BJ (cell line): ENCODE measurements at regions not wholly inside any gene's neighbourhood (a gene's known extent, or its start where the extent isn't known, plus 50 kb on each side); places are given as distances from the start of the nearest gene placed in this dataset.
A peak's percentile ranks its signal among the peaks of the same experiment; 100 is the strongest.

Source experiments
- CTCF ChIA-PET: fragments of 350-600 bp; formaldehyde crosslinking; extraction: SDS; loops from one replicate; lab custom pipeline; 2021; ENCODE audit warnings: antibody characterized with exemption, inconsistent platforms; lab: Yijun Ruan, JAX
- POLR2A ChIA-PET: fragments of 300-600 bp; sonication (Branson Sonifier 250); formaldehyde crosslinking; extraction: SDS; loops from one replicate; lab custom pipeline; 2021; ENCODE audit warnings: antibody characterized with exemption; lab: Charles Lee
- DNase-seq: peaks from one replicate; pipeline ENCODE4 v3.0.0-alpha.2; 2011; ENCODE audit warnings: low read depth
- H3K27me3 ChIP-seq: 2 replicates; pipeline ENCODE4 v1.6.0; 2011; ENCODE audit warnings: low read length; ENCODE audit not compliant: control insufficient read depth, insufficient read depth
- H3K36me3 ChIP-seq: 2 replicates; pipeline ENCODE4 v1.5.1; 2011; ENCODE audit warnings: low read length; ENCODE audit not compliant: control insufficient read depth, insufficient read depth
- H3K4me3 ChIP-seq: 2 replicates; pipeline ENCODE4 v1.5.1; 2011; ENCODE audit warnings: low read depth, mild to moderate bottlenecking, control low read depth, low read length
- TF ChIP-seq, protein P1 (sequence below): IDR thresholded peaks from 2 replicates; pipeline ENCODE4 v1.5.1; 2011; ENCODE audit warnings: low read depth, mild to moderate bottlenecking, control low read depth, inconsistent platforms, low read length, moderate library complexity; ENCODE audit not compliant: insufficient read depth

GRCh38 chr2:133816037-133816436 is 247.8 kb upstream of the NCKAP5 start:
- no peak for DNase-seq
- ChIA-PET POLR2A (no interaction called here), CTCF (interaction anchor here (0.6 kb wide), 1 partner anchor 36 kb away, joined by 4 read pairs; no protein-coding TSS in a partner anchor)
- Histone ChIP-seq H3K36me3 (no peaks in the 10 kb centered on the region), H3K4me3 (no peak overlapping the region), H3K27me3 (no peaks in the 10 kb centered on the region)
- TF ChIP-seq, protein P1, sequence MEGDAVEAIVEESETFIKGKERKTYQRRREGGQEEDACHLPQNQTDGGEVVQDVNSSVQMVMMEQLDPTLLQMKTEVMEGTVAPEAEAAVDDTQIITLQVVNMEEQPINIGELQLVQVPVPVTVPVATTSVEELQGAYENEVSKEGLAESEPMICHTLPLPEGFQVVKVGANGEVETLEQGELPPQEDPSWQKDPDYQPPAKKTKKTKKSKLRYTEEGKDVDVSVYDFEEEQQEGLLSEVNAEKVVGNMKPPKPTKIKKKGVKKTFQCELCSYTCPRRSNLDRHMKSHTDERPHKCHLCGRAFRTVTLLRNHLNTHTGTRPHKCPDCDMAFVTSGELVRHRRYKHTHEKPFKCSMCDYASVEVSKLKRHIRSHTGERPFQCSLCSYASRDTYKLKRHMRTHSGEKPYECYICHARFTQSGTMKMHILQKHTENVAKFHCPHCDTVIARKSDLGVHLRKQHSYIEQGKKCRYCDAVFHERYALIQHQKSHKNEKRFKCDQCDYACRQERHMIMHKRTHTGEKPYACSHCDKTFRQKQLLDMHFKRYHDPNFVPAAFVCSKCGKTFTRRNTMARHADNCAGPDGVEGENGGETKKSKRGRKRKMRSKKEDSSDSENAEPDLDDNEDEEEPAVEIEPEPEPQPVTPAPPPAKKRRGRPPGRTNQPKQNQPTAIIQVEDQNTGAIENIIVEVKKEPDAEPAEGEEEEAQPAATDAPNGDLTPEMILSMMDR = no peak

GRCh38 chr2:133817680-133818566 is 249.7 kb upstream of the NCKAP5 start:
- peak; percentile 97 for DNase-seq
- ChIA-PET CTCF (interaction anchor here (0.6 to 1.3 kb wide), 3 partner anchors 13 to 535 kb away, joined by 3 to 4 read pairs (median 3); no protein-coding TSS in a partner anchor), POLR2A (no interaction called here)
- H3K27me3 ChIP-seq = no peaks in the 10 kb centered on the region
- H3K4me3 ChIP-seq = no peak overlapping the region
- TF ChIP-seq, protein P1 = no peak
- no peaks in the 10 kb centered on the region for H3K36me3 ChIP-seq

- DNase-seq = no peak
- H3K27me3 ChIP-seq = no peaks in the 10 kb centered on the region
- TF ChIP-seq, protein P1 = no peak
- ChIA-PET CTCF (no interaction called here), POLR2A (no interaction called here)
- no peak overlapping the region for H3K4me3 ChIP-seq
- H3K36me3 ChIP-seq = no peaks in the 10 kb centered on the region
Observed at GRCh38 chr2:133818661-133819060, 250.4 kb upstream of the NCKAP5 start.

- no peak for DNase-seq
- TF ChIP-seq, protein P1 = no peak
- ChIA-PET CTCF (interaction anchor here (1.2 to 3.3 kb wide), 2 partner anchors 24 to 30 kb away, joined by 3 to 11 read pairs; no protein-coding TSS in a partner anchor), POLR2A (no interaction called here)
- H3K27me3 ChIP-seq = no peaks in the 10 kb centered on the region
- H3K36me3 ChIP-seq = no peaks in the 10 kb centered on the region
- no peak overlapping the region for H3K4me3 ChIP-seq
Observed at GRCh38 chr2:133819906-133820305, 251.6 kb upstream of the NCKAP5 start.

DNA sequence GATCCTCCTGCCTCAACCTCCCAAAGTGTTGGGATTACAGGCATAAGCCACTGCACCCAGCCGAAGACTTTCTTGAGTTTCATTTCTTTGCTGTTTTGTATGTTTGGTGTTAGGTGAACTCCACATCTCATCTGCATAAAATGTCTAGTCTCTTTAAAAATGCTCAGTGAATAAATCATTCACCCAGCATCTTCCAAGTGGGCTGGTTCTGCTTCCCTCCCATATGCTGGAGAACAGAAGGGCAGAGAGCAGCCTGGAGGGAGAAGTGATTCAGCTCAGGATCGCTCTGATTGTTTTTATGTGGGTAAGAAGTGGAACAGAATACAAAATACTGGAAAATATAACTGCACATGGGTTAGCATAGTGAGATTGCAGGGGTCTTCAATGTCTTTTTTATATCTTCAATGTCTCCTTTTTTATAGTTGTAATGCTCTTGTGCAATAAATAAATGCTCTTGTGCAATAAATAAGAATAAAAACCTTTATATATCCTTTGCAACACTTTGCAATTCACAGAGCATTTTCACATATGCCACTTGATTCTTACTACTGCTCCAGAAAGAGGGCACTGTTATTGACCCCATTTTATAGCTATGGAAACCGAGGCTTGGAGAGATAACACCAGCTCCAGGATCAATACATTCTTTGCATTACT is 253.0 kb upstream of the NCKAP5 start:
- H3K36me3 ChIP-seq = no peaks in the 10 kb centered on the region
- no peak for DNase-seq
- TF ChIP-seq, protein P1 = no peak
- no peak overlapping the region for H3K4me3 ChIP-seq
- POLR2A ChIA-PET = interaction anchor here (0.6 kb wide), 1 partner anchor 534 kb away, joined by 5 read pairs; no protein-coding TSS in a partner anchor
- H3K27me3 ChIP-seq = no peaks in the 10 kb centered on the region
- CTCF ChIA-PET = interaction anchor here (0.7 to 3.3 kb wide), 3 partner anchors 23 to 1281 kb away, joined by 3 to 11 read pairs (median 4); no protein-coding TSS in a partner anchor
